ENCODE measurements at regions not wholly inside any gene's neighbourhood (a gene's known extent, or its start where the extent isn't known, plus 50 kb on each side); places are given as distances from the start of the nearest gene placed in this dataset.
"Not testable (repeated sequence)": the region's sequence is repeated elsewhere in the genome, so short reads cannot be mapped to it uniquely, and the experiment has no call there.

DNA sequence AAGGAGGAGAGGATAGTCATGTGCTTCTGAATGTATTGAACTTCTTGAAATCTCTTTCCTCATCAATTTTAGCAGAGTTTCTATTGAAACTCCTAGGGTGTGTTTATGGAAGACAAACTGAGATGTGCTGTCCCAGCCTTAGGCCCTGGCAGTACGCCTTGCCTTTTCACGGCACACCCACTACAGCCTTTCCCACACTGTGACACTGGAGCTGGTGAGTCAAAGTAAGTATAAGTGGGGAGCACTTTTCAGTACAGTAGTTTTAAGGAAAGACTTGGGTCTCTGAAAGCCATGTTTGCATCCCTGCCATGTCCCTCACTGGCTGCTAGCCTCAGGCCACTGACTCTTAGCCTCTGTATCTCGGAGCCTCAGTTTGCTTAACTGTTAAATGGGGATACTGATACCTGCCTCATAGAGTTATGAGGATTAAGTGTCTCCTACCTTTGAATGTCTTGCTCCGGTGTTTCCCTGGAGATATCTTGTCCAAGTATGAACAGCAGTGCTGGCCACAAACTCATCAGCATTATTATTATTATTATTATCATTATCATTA is 144.7 kb upstream of the CRHR1 start:
- no peaks in the 10 kb centered on the region for H3K4me1 ChIP-seq (ENCODE audit: control insufficient read depth in 3 of 3, insufficient read depth in 2 of 3, low read depth in 1 of 3, low read length in 2 of 3)
- H3K27ac ChIP-seq (ENCODE audit: low read depth in 1 of 3, low read length in 2 of 3), result no peak overlapping the region
- DNase-seq (no peak), FAIRE-seq (no peak)
- no peak overlapping the region for H3K4me3 ChIP-seq (ENCODE audit: low read depth in 1 of 3, low read length in 3 of 3)
- H3K27me3 ChIP-seq (ENCODE audit: control insufficient read depth in 3 of 3, insufficient read depth in 3 of 3, low read length in 3 of 3), result no peaks in the 10 kb centered on the region
- H3K9me3 ChIP-seq (ENCODE audit: control insufficient read depth in 2 of 2, insufficient read depth in 1 of 2, low read depth in 1 of 2, low read length in 1 of 2), result no peaks in the 10 kb centered on the region
- peaks cover 3 to 30% (median 8%) of the 10 kb centered on the region in 3 donors for H3K36me3 ChIP-seq (ENCODE audit: control insufficient read depth in 3 of 3, insufficient read depth in 2 of 3, low read depth in 1 of 3, low read length in 3 of 3)
- WGBS, 3 donors, result 93 to 99% (median 94%) methylated on average over 4 of the region's 4 CpGs

DNA sequence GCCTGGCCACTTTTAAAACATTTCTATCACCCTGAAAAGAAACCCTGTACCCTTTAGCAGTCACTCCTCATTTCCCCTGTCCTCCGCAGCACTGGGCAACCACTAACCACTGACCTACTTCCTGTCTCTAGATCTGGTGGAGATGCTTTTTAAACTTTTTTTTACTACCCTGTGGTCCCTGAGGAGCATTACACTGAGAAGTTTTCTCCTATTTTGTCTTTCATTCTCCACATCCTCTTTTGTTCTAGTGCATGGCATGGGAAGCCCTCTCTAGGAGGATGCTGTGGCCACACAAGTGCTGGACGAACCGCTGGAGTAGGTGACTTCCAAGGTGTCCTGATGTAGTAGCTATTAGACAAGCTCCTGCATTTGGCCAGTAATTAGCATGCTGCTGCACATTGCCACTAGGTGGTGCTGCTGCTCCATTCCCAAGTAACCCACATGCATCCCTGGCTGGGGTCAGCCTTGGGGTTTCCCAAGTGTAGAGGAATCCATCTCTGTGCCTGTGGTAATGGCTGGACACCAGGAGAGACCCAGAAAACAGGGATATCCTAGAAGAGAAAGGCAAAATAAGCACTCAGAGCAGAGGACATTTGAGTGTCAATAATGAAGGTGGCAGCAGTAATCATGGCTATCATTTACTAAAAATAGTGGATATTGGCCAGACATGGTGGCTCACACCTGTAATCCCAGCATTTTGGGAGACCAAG is 143.8 kb upstream of the CRHR1 start:
- H3K4me3 ChIP-seq (ENCODE audit: low read depth in 1 of 3, low read length in 3 of 3), result no peak overlapping the region
- H3K36me3 ChIP-seq (ENCODE audit: control insufficient read depth in 3 of 3, insufficient read depth in 2 of 3, low read depth in 1 of 3, low read length in 3 of 3), result peaks cover 3 to 25% (median 8%) of the 10 kb centered on the region in 3 donors
- no peak overlapping the region for H3K27ac ChIP-seq (ENCODE audit: low read depth in 1 of 3, low read length in 2 of 3)
- FAIRE-seq, result no peak
- H3K27me3 ChIP-seq (ENCODE audit: control insufficient read depth in 3 of 3, insufficient read depth in 3 of 3, low read length in 3 of 3), result no peaks in the 10 kb centered on the region
- peak; percentile 69 to 82 for DNase-seq
- no peaks in the 10 kb centered on the region for H3K4me1 ChIP-seq (ENCODE audit: control insufficient read depth in 3 of 3, insufficient read depth in 2 of 3, low read depth in 1 of 3, low read length in 2 of 3)
- H3K9me3 ChIP-seq (ENCODE audit: control insufficient read depth in 2 of 2, insufficient read depth in 1 of 2, low read depth in 1 of 2, low read length in 1 of 2), result no peaks in the 10 kb centered on the region
- 13 to 18% (median 17%) methylated on average over 3 of the region's 3 CpGs for WGBS, 3 donors

DNA sequence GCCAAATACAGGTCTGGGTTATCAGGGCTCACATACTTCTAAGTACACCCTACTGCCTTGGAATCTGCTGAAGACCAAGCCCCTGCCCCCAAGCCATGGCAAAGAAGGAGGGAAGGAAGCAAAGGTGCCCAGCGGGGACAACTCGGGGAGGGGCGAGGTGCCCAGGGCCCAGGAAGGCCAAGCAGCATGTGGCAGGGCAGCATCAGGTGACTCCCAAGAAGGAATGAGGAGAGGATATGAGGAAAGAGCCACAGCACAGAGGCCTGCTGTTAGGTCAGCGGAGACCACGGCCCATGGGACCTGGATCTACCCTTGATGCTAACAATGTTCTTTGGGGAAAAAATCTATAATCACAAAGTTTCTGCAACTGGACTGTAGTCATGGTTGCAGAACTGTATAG is 142.6 kb upstream of the CRHR1 start:
- 63 to 81% (median 64%) methylated on average over 5 of the region's 5 CpGs for WGBS, 3 donors
- no peaks in the 10 kb centered on the region for H3K9me3 ChIP-seq (ENCODE audit: control insufficient read depth in 2 of 2, insufficient read depth in 1 of 2, low read depth in 1 of 2, low read length in 1 of 2)
- no peak for FAIRE-seq
- no peak for DNase-seq
- no peak overlapping the region for H3K27ac ChIP-seq (ENCODE audit: low read depth in 1 of 3, low read length in 2 of 3)
- peaks cover 3 to 16% (median 4%) of the 10 kb centered on the region in 3 donors for H3K36me3 ChIP-seq (ENCODE audit: control insufficient read depth in 3 of 3, insufficient read depth in 2 of 3, low read depth in 1 of 3, low read length in 3 of 3)
- no peak overlapping the region for H3K4me3 ChIP-seq (ENCODE audit: low read depth in 1 of 3, low read length in 3 of 3)
- no peaks in the 10 kb centered on the region for H3K4me1 ChIP-seq (ENCODE audit: control insufficient read depth in 3 of 3, insufficient read depth in 2 of 3, low read depth in 1 of 3, low read length in 2 of 3)
- peaks cover 0 to 3% (median 0%) of the 10 kb centered on the region in 3 donors for H3K27me3 ChIP-seq (ENCODE audit: control insufficient read depth in 3 of 3, insufficient read depth in 3 of 3, low read length in 3 of 3)

DNA sequence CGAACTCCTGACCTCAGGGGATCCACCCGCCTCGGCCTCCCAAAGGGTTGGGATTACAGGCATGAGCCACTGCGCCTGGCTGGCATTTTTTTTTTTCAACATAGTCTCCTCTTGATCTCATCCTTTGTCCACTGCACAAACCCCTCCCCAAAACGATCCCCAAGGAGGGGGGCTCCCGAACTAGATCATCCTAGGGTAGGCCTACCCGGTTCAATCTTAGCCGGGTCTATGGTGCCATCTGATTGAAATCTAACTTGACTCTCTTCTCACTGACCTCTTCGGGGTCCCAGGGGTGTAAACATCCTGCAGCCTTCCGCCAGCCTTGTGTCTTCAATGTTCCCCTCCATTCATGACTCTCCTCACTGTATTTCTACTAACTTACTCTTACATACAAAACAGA is 140.5 kb upstream of the CRHR1 start:
- H3K27me3 ChIP-seq (ENCODE audit: control insufficient read depth in 3 of 3, insufficient read depth in 3 of 3, low read length in 3 of 3), result peaks cover 0 to 3% (median 2%) of the 10 kb centered on the region in 3 donors
- H3K27ac ChIP-seq (ENCODE audit: low read depth in 1 of 3, low read length in 2 of 3), result no peak overlapping the region
- H3K4me1 ChIP-seq (ENCODE audit: control insufficient read depth in 3 of 3, insufficient read depth in 2 of 3, low read depth in 1 of 3, low read length in 2 of 3), result no peaks in the 10 kb centered on the region
- H3K9me3 ChIP-seq (ENCODE audit: control insufficient read depth in 2 of 2, insufficient read depth in 1 of 2, low read depth in 1 of 2, low read length in 1 of 2), result no peaks in the 10 kb centered on the region
- 82 to 87% (median 82%) methylated on average over 10 of the region's 10 CpGs for WGBS, 3 donors
- FAIRE-seq (no peak), DNase-seq (no peak)
- H3K36me3 ChIP-seq (ENCODE audit: control insufficient read depth in 3 of 3, insufficient read depth in 2 of 3, low read depth in 1 of 3, low read length in 3 of 3), result peaks cover 0 to 13% (median 0%) of the 10 kb centered on the region in 3 donors
- no peak overlapping the region for H3K4me3 ChIP-seq (ENCODE audit: low read depth in 1 of 3, low read length in 3 of 3)

DNA sequence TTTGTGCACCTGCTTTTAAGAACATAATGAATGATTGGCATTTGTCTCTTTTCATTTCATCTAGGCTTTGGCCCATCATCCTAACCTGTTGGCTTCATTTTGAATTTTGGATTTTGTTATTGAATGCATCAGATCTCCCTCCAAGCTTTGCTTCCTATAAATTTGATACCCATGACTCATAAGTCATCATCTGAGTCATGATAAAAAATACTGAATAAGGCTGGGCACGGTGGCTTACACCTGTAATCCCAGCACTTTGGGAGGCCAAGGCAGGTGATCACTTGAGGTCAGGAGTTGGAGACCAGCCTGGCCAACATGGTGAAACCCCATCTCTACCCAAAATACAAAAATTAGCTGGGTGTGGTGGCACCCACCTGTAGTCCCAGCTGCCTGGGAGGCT is 139.5 kb upstream of the CRHR1 start:
- not testable (repeated sequence) for DNase-seq; H3K4me1 ChIP-seq (ENCODE audit: control insufficient read depth in 3 of 3, insufficient read depth in 2 of 3, low read depth in 1 of 3, low read length in 2 of 3); H3K4me3 ChIP-seq (ENCODE audit: low read depth in 1 of 3, low read length in 3 of 3); H3K9me3 ChIP-seq (ENCODE audit: control insufficient read depth in 2 of 2, insufficient read depth in 1 of 2, low read depth in 1 of 2, low read length in 1 of 2); FAIRE-seq; H3K36me3 ChIP-seq (ENCODE audit: control insufficient read depth in 3 of 3, insufficient read depth in 2 of 3, low read depth in 1 of 3, low read length in 3 of 3); H3K27ac ChIP-seq (ENCODE audit: low read depth in 1 of 3, low read length in 2 of 3); H3K27me3 ChIP-seq (ENCODE audit: control insufficient read depth in 3 of 3, insufficient read depth in 3 of 3, low read length in 3 of 3)
- 33 to 60% (median 36%) methylated on average over 1 of the region's 1 CpG for WGBS, 3 donors

DNA sequence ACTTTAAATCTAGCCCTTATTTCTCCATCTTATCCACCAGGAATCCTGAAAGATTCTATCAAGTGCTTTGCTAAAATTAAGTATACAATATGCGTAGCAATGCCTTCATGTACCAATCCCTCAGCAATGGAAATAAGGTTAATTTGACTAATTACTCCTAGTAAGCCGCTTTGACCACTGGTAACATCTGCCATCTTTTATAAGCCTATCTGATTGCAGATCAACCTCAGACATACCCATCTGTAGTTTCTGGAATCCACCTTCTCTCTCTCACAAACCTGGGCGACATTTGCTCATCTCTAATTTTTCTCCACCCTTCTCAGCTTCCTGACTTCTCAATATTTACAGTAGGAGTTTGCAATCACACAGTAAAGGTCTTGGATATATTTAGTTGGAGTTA is 138.8 kb upstream of the CRHR1 start:
- DNase-seq (no peak), FAIRE-seq (no peak)
- Histone ChIP-seq H3K36me3 (ENCODE audit: control insufficient read depth in 3 of 3, insufficient read depth in 2 of 3, low read depth in 1 of 3, low read length in 3 of 3) (no peaks in the 10 kb centered on the region), H3K9me3 (ENCODE audit: control insufficient read depth in 2 of 2, insufficient read depth in 1 of 2, low read depth in 1 of 2, low read length in 1 of 2) (no peaks in the 10 kb centered on the region), H3K27ac (ENCODE audit: low read depth in 1 of 3, low read length in 2 of 3) (no peak overlapping the region), H3K27me3 (ENCODE audit: control insufficient read depth in 3 of 3, insufficient read depth in 3 of 3, low read length in 3 of 3) (peaks cover 0 to 3% (median 2%) of the 10 kb centered on the region in 3 donors), H3K4me1 (ENCODE audit: control insufficient read depth in 3 of 3, insufficient read depth in 2 of 3, low read depth in 1 of 3, low read length in 2 of 3) (no peaks in the 10 kb centered on the region), H3K4me3 (ENCODE audit: low read depth in 1 of 3, low read length in 3 of 3) (no peak overlapping the region)
- WGBS, 3 donors, result 85 to 90% (median 88%) methylated on average over 3 of the region's 3 CpGs

DNA sequence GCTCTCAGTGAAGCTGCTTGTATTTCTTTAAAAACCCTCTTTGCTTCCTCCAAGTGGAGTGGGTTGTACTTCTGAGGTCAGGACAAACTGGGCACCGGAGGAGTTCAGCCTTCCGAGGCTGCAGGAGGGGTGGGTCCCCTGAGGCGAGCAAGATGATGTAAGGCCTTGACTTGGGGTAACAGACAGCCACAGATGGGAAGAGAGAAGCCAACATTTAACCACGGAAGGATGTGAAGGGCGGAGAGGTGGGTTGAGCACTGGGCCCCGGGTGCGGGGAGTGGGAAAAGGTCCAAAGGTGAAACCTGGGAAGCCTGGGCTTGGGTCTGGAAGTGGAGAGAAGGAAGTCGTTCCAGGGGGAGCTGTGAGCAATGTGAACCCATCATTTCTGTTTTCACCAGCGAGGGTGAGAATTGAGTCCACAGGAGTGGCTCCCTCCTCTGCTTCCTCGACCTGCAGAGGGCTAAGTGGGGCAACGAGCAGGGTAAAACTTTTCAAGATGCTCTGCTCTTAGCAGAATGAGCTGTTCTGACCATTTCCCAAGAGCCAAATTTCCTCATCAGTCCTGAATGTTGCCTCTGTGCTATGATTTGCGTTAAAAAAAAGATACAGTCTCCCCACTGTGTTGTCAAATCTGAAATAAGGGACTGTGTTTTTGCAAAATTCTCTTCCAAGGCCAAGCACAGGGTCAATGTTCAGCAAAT is 137.7 kb upstream of the CRHR1 start:
- Histone ChIP-seq H3K4me3 (ENCODE audit: low read depth in 1 of 3, low read length in 3 of 3) (no peak overlapping the region), H3K36me3 (ENCODE audit: control insufficient read depth in 3 of 3, insufficient read depth in 2 of 3, low read depth in 1 of 3, low read length in 3 of 3) (no peaks in the 10 kb centered on the region), H3K27ac (ENCODE audit: low read depth in 1 of 3, low read length in 2 of 3) (no peak overlapping the region), H3K27me3 (ENCODE audit: control insufficient read depth in 3 of 3, insufficient read depth in 3 of 3, low read length in 3 of 3) (peaks cover 0 to 4% (median 3%) of the 10 kb centered on the region in 3 donors), H3K4me1 (ENCODE audit: control insufficient read depth in 3 of 3, insufficient read depth in 2 of 3, low read depth in 1 of 3, low read length in 2 of 3) (no peaks in the 10 kb centered on the region), H3K9me3 (ENCODE audit: control insufficient read depth in 2 of 2, insufficient read depth in 1 of 2, low read depth in 1 of 2, low read length in 1 of 2) (no peaks in the 10 kb centered on the region)
- no peak for FAIRE-seq
- 17 to 25% (median 21%) methylated on average over 12 of the region's 12 CpGs for WGBS, 3 donors
- DNase-seq, result no peak

DNA sequence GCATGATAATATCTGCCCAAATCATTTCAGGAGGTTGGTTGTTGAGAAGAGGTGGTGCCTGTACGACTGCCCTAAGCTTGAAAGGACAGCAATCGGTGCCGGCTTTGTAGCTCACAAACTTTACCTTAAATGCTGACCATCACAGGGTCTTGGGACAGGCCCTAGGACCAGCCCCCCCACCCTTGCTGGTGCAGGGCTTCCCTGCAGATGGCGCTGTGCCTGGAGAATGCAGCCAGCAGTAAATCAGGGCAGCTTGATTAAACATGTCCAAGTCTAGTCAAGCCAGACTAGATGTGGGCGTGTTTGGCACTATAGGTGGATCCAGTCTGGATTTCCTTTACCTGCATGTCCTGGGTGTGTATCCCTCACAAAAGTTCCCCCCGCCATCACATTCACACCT is 135.5 kb upstream of the CRHR1 start:
- FAIRE-seq, result no peak

More for the DNA sequence above, 135.5 kb upstream of the CRHR1 start:
- Histone ChIP-seq H3K36me3 (ENCODE audit: control insufficient read depth in 3 of 3, insufficient read depth in 2 of 3, low read depth in 1 of 3, low read length in 3 of 3) (no peaks in the 10 kb centered on the region), H3K4me3 (ENCODE audit: low read depth in 1 of 3, low read length in 3 of 3) (no peak overlapping the region), H3K27me3 (ENCODE audit: control insufficient read depth in 3 of 3, insufficient read depth in 3 of 3, low read length in 3 of 3) (peaks cover 0 to 4% (median 4%) of the 10 kb centered on the region in 3 donors), H3K27ac (ENCODE audit: low read depth in 1 of 3, low read length in 2 of 3) (no peak overlapping the region), H3K9me3 (ENCODE audit: control insufficient read depth in 2 of 2, insufficient read depth in 1 of 2, low read depth in 1 of 2, low read length in 1 of 2) (no peaks in the 10 kb centered on the region), H3K4me1 (ENCODE audit: control insufficient read depth in 3 of 3, insufficient read depth in 2 of 3, low read depth in 1 of 3, low read length in 2 of 3) (no peaks in the 10 kb centered on the region)
- WGBS, 3 donors, result 68 to 75% (median 75%) methylated on average over 6 of the region's 6 CpGs
- no peak for DNase-seq

Data from small intestine (tissue), 7 donors.